H9 (cell line): ENCODE measurements at regions not wholly inside any gene's neighbourhood (a gene's known extent, or its start where the extent isn't known, plus 50 kb on each side); places are given as distances from the start of the nearest gene placed in this dataset.

Source experiments
- DNase-seq: peaks from one replicate; pipeline ENCODE4 v3.0.0-alpha.2; 2017
- H2AFZ ChIP-seq: one replicate; pipeline ENCODE4 v1.6.1; 2013; ENCODE audit warnings: mild to moderate bottlenecking, low read length, control low read depth, moderate library complexity
- H2AK5ac ChIP-seq: 2 replicates; pipeline ENCODE4 v1.6.1; 2013; ENCODE audit warnings: low read length, control low read depth, mixed read lengths; ENCODE audit not compliant: insufficient read length
- H2BK120ac ChIP-seq: one replicate; pipeline ENCODE4 v1.6.1; 2013; ENCODE audit warnings: low read depth, mild to moderate bottlenecking, low read length, control low read depth, inconsistent platforms; ENCODE audit not compliant: poor library complexity, severe bottlenecking
- H2BK12ac ChIP-seq: 2 replicates; pipeline ENCODE4 v1.6.1; 2013; ENCODE audit warnings: low read length, control low read depth, mixed read lengths, low read depth; ENCODE audit not compliant: insufficient read length
- H2BK15ac ChIP-seq: 2 replicates; pipeline ENCODE4 v1.6.1; 2013; ENCODE audit warnings: low read depth, low read length, control low read depth
- H2BK20ac ChIP-seq: one replicate; pipeline ENCODE4 v1.6.1; 2013; ENCODE audit warnings: low read depth, mild to moderate bottlenecking, low read length, control low read depth, inconsistent platforms; ENCODE audit not compliant: poor library complexity, severe bottlenecking
- H2BK5ac ChIP-seq: 2 replicates; pipeline ENCODE4 v1.6.1; 2013; ENCODE audit warnings: low read length, control low read depth, mixed read lengths; ENCODE audit not compliant: insufficient read length
- H3K14ac ChIP-seq: 2 replicates; pipeline ENCODE4 v1.6.1; 2013; ENCODE audit warnings: low read length, control low read depth; ENCODE audit not compliant: insufficient read depth
- H3K18ac ChIP-seq: 2 replicates; pipeline ENCODE4 v1.6.1; 2013; ENCODE audit warnings: low read depth, mild to moderate bottlenecking, mixed read lengths, low read length, control low read depth; ENCODE audit not compliant: insufficient read length
- H3K23ac ChIP-seq: 2 replicates; pipeline ENCODE4 v1.6.1; 2013; ENCODE audit warnings: low read length, control low read depth, mixed read lengths, low read depth; ENCODE audit not compliant: insufficient read length
- H3K23me2 ChIP-seq: 2 replicates; pipeline ENCODE4 v1.6.1; 2013; ENCODE audit warnings: low read depth, mild to moderate bottlenecking, mixed read lengths, low read length, control low read depth; ENCODE audit not compliant: insufficient read length, poor library complexity, severe bottlenecking
- H3K27ac ChIP-seq: 2 replicates; pipeline ENCODE4 v1.5.1; 2013; ENCODE audit warnings: low read length, control low read depth, mixed read lengths, low read depth; ENCODE audit not compliant: insufficient read length
- H3K27me3 ChIP-seq: 2 replicates; pipeline ENCODE4 v1.6.1; 2013; ENCODE audit warnings: low read length, control low read depth, inconsistent platforms; ENCODE audit not compliant: insufficient read depth
- H3K4ac ChIP-seq: 2 replicates; pipeline ENCODE4 v1.6.1; 2013; ENCODE audit warnings: low read depth, mild to moderate bottlenecking, control low read depth, inconsistent platforms, low read length, moderate library complexity
- H3K4me1 ChIP-seq: 2 replicates; pipeline ENCODE4 v1.6.1; 2013; ENCODE audit warnings: low read length, control low read depth, inconsistent platforms; ENCODE audit not compliant: insufficient read depth
- H3K4me2 ChIP-seq: 2 replicates; pipeline ENCODE4 v1.6.1; 2013; ENCODE audit warnings: low read length, control low read depth, mixed read lengths; ENCODE audit not compliant: insufficient read length, insufficient read depth
- H3K56ac ChIP-seq: 2 replicates; pipeline ENCODE4 v1.6.1; 2013; ENCODE audit warnings: low read depth, mild to moderate bottlenecking, mixed read lengths, low read length, control low read depth; ENCODE audit not compliant: insufficient read length
- H3K79me1 ChIP-seq: 2 replicates; pipeline ENCODE4 v1.6.1; 2013; ENCODE audit warnings: low read depth, mild to moderate bottlenecking, moderate library complexity, low read length, control low read depth, inconsistent platforms; ENCODE audit not compliant: insufficient read depth, poor library complexity, severe bottlenecking
- H3K79me2 ChIP-seq: 2 replicates; pipeline ENCODE4 v1.6.1; 2013; ENCODE audit warnings: low read length, control low read depth, inconsistent platforms; ENCODE audit not compliant: insufficient read depth
- H3K9ac ChIP-seq: 2 replicates; pipeline ENCODE4 v1.6.1; 2013; ENCODE audit warnings: low read length, control low read depth, mixed read lengths; ENCODE audit not compliant: insufficient read length; ENCODE audit errors: extremely low read depth
- H3K9me3 ChIP-seq: one replicate; pipeline ENCODE4 v1.6.1; 2013; ENCODE audit warnings: low read depth, low read length, inconsistent platforms; ENCODE audit not compliant: control insufficient read depth
- H3T11ph ChIP-seq: one replicate; pipeline ENCODE4 v1.6.1; 2013; ENCODE audit warnings: mild to moderate bottlenecking, low read length, control low read depth, inconsistent platforms
- H4K20me1 ChIP-seq: one replicate; pipeline ENCODE4 v1.6.1; 2013; ENCODE audit not compliant: control insufficient read depth, insufficient read length, insufficient read depth
- H4K5ac ChIP-seq: 2 replicates; pipeline ENCODE4 v1.6.1; 2013; ENCODE audit warnings: low read depth, mild to moderate bottlenecking, mixed read lengths, low read length, control low read depth; ENCODE audit not compliant: insufficient read length
- H4K8ac ChIP-seq: replicated peaks from 2 replicates; pipeline ENCODE4 v1.6.1; 2013; ENCODE audit warnings: low read length, control low read depth, mixed read lengths, low read depth; ENCODE audit not compliant: insufficient read length
- H4K91ac ChIP-seq: 2 replicates; pipeline ENCODE4 v1.6.1; 2013; ENCODE audit warnings: low read depth, mild to moderate bottlenecking, moderate library complexity, mixed read lengths, low read length, control low read depth; ENCODE audit not compliant: insufficient read length
- H3K27ac Mint-ChIP-seq, 3 experiments: 2 replicates in 2 of 3; 3 replicates in 1 of 3; pipeline ENCODE4 v1.8.0; 2020 to 2021; ENCODE audit warnings: mixed read lengths in 3 of 3, mild to moderate bottlenecking in 1 of 3, moderate library complexity in 1 of 3
- H3K27me3 Mint-ChIP-seq: 2 replicates; pipeline ENCODE4 v1.8.0; 2021; ENCODE audit warnings: low read depth, mild to moderate bottlenecking, moderate library complexity, mixed read lengths
- H3K36me3 Mint-ChIP-seq, 3 experiments: 2 replicates in 2 of 3; 3 replicates in 1 of 3; pipeline ENCODE4 v1.8.0; 2020 to 2021; ENCODE audit warnings: low read depth in 3 of 3, mixed read lengths in 3 of 3; ENCODE audit not compliant: insufficient read depth in 1 of 3
- H3K4me1 Mint-ChIP-seq, 2 experiments: 2 replicates each; pipeline ENCODE4 v1.8.0; 2020; ENCODE audit warnings: mixed read lengths in 2 of 2
- H3K4me3 Mint-ChIP-seq, 2 experiments: 2 replicates in 1 of 2; 3 replicates in 1 of 2; pipeline ENCODE4 v1.8.0; 2020 to 2021; ENCODE audit warnings: mild to moderate bottlenecking in 2 of 2, mixed read lengths in 2 of 2, moderate library complexity in 1 of 2
- H3K9me3 Mint-ChIP-seq, 2 experiments: 2 replicates in 1 of 2; 3 replicates in 1 of 2; pipeline ENCODE4 v1.8.0; 2020; ENCODE audit warnings: mild to moderate bottlenecking in 2 of 2, mixed read lengths in 2 of 2, moderate library complexity in 1 of 2
- WGBS: extraction: QIAGEN DNeasy Blood & Tissue Kit; methylation state at CpG from one replicate; pipeline ENCODE4 v1.1.7; 2013; ENCODE audit warnings: missing lambda C conversion rate, low lambda C conversion rate, mixed read lengths; ENCODE audit not compliant: insufficient read length; ENCODE audit errors: extremely low coverage; 5-methylcytosine and 5-hydroxymethylcytosine counted together
- TF ChIP-seq, protein P1 (sequence below): fragments of 200-600 bp; sonication (generic); conservative IDR thresholded peaks from 3 replicates; pipeline ENCODE4 v1.8.0; 2021; ENCODE audit warnings: antibody characterized with exemption, mild to moderate bottlenecking

DNA sequence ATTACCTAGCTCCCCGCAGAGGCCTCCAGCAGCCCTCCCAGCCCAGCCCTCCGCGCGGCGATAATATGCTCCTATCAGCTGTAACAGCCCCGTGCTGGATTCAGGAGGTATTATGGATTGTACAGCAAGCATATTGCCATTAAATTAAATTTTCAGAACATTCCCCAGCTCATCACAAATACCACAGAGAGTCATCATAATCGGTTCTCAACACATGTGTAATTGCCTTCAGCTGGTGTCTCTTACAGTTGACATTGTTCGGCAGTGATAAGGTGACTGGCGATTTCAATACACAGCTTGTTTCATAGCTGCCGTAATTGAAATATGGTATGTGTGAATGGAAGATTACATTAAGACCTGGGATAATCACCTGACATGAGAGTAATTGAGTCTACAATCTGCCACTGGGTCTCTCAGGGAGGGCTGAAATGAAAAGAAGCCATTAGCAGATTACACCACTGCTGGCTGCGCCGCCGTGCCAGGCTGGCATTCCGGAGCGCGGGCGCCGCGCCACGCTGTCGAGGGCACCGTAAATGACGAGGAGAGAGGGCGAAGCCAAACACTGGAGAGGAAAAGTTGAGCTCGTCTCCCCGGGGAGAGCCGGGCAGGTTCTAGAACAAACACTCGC lies 549.4 kb upstream of the SALL3 start:
- no peaks in the 10 kb centered on the region for H3K79me1 ChIP-seq
- H4K91ac ChIP-seq = no peak overlapping the region
- peaks cover 5% of the 10 kb centered on the region for H3K27me3 Mint-ChIP-seq
- H3K9me3 Mint-ChIP-seq = no peaks in the 10 kb centered on the region
- H4K8ac ChIP-seq = no peak overlapping the region
- TF ChIP-seq, protein P1, sequence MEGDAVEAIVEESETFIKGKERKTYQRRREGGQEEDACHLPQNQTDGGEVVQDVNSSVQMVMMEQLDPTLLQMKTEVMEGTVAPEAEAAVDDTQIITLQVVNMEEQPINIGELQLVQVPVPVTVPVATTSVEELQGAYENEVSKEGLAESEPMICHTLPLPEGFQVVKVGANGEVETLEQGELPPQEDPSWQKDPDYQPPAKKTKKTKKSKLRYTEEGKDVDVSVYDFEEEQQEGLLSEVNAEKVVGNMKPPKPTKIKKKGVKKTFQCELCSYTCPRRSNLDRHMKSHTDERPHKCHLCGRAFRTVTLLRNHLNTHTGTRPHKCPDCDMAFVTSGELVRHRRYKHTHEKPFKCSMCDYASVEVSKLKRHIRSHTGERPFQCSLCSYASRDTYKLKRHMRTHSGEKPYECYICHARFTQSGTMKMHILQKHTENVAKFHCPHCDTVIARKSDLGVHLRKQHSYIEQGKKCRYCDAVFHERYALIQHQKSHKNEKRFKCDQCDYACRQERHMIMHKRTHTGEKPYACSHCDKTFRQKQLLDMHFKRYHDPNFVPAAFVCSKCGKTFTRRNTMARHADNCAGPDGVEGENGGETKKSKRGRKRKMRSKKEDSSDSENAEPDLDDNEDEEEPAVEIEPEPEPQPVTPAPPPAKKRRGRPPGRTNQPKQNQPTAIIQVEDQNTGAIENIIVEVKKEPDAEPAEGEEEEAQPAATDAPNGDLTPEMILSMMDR = no peak
- H3K9ac ChIP-seq = no peak overlapping the region
- H3K27ac Mint-ChIP-seq = no peak overlapping the region; a peak in 1 of 7 replicates
- no peak overlapping the region for H2BK12ac ChIP-seq
- H3K4ac ChIP-seq = no peak overlapping the region
- H3K27ac ChIP-seq = no peak overlapping the region
- H3K18ac ChIP-seq = no peak overlapping the region
- no peaks in the 10 kb centered on the region for H3K27me3 ChIP-seq
- no peak overlapping the region for H3T11ph ChIP-seq
- H2BK20ac ChIP-seq = no peak overlapping the region
- H3K36me3 Mint-ChIP-seq = no peaks in the 10 kb centered on the region
- H2AFZ ChIP-seq = no peak overlapping the region
- no peaks in the 10 kb centered on the region for H3K4me1 ChIP-seq
- H3K14ac ChIP-seq = no peak overlapping the region
- H2AK5ac ChIP-seq = no peak overlapping the region
- H3K4me2 ChIP-seq = no peak overlapping the region
- whole genome bisulfite sequencing = no CpG with 5 or more reads among the region's 28 CpGs
- H2BK5ac ChIP-seq = no peak overlapping the region
- no peak overlapping the region for H2BK120ac ChIP-seq
- H4K20me1 ChIP-seq = no peaks in the 10 kb centered on the region
- DNase-seq = no peak
- peaks cover 0 to 5% of the 10 kb centered on the region in 2 experiments; a peak in 1 of 4 replicates for H3K4me1 Mint-ChIP-seq
- H3K23me2 ChIP-seq = no peaks in the 10 kb centered on the region
- no peaks in the 10 kb centered on the region for H3K9me3 ChIP-seq
- no peak overlapping the region for H3K56ac ChIP-seq
- H2BK15ac ChIP-seq = no peak overlapping the region
- no peak overlapping the region for H3K23ac ChIP-seq
- no peak overlapping the region for H3K4me3 Mint-ChIP-seq
- no peaks in the 10 kb centered on the region for H3K79me2 ChIP-seq
- no peak overlapping the region for H4K5ac ChIP-seq
